ENCODE measurements at regions not wholly inside any gene's neighbourhood (a gene's known extent, or its start where the extent isn't known, plus 50 kb on each side); places are given as distances from the start of the nearest gene placed in this dataset.

DNA sequence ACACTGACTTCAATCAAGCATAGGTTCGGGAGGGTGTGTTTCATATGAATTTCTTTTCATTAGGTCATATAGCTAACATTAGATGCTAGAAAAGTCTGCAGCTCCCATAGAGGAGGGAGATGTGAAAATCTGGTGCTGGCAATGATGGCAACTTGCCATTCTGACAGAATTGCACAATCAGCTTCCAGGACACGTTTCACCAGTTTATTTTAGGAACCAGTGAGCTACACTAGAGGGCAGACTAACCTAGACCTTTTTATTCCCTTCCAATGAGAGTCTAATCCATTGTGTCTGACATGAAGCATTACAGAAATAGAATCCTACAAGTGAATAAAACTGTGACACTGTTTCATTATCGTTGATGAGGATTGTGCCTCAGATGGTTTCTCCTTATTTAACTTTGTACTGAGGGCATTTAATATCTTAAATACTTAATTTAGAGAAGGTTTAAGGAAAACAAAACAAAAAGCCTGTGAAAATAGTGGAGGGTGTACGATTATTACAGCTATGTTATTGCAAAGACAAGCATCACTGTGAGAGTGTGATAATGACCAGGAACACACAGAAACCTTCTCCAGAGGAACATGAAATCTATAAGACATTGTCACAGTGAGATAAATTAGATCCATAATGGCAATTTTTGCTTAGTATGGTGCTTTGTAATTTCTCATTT is 363.3 kb upstream of the RPS23 start:
- TF ChIP-seq POLR2AphosphoS5 (IDR thresholded peaks at IDR 0.05; ENCODE audit: low read depth) (no peak), SPI1 (IDR thresholded peaks at IDR 0.05; ENCODE audit: borderline replicate concordance, low read depth) (no peak), GABPA (IDR thresholded peaks at IDR 0.05; ENCODE audit: low read depth) (no peak)
- TF ChIP-seq, protein P1, sequence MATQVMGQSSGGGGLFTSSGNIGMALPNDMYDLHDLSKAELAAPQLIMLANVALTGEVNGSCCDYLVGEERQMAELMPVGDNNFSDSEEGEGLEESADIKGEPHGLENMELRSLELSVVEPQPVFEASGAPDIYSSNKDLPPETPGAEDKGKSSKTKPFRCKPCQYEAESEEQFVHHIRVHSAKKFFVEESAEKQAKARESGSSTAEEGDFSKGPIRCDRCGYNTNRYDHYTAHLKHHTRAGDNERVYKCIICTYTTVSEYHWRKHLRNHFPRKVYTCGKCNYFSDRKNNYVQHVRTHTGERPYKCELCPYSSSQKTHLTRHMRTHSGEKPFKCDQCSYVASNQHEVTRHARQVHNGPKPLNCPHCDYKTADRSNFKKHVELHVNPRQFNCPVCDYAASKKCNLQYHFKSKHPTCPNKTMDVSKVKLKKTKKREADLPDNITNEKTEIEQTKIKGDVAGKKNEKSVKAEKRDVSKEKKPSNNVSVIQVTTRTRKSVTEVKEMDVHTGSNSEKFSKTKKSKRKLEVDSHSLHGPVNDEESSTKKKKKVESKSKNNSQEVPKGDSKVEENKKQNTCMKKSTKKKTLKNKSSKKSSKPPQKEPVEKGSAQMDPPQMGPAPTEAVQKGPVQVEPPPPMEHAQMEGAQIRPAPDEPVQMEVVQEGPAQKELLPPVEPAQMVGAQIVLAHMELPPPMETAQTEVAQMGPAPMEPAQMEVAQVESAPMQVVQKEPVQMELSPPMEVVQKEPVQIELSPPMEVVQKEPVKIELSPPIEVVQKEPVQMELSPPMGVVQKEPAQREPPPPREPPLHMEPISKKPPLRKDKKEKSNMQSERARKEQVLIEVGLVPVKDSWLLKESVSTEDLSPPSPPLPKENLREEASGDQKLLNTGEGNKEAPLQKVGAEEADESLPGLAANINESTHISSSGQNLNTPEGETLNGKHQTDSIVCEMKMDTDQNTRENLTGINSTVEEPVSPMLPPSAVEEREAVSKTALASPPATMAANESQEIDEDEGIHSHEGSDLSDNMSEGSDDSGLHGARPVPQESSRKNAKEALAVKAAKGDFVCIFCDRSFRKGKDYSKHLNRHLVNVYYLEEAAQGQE (IDR thresholded peaks at IDR 0.05; ENCODE audit: insufficient replicate concordance, low read depth): no peak
- TF ChIP-seq, protein P2, sequence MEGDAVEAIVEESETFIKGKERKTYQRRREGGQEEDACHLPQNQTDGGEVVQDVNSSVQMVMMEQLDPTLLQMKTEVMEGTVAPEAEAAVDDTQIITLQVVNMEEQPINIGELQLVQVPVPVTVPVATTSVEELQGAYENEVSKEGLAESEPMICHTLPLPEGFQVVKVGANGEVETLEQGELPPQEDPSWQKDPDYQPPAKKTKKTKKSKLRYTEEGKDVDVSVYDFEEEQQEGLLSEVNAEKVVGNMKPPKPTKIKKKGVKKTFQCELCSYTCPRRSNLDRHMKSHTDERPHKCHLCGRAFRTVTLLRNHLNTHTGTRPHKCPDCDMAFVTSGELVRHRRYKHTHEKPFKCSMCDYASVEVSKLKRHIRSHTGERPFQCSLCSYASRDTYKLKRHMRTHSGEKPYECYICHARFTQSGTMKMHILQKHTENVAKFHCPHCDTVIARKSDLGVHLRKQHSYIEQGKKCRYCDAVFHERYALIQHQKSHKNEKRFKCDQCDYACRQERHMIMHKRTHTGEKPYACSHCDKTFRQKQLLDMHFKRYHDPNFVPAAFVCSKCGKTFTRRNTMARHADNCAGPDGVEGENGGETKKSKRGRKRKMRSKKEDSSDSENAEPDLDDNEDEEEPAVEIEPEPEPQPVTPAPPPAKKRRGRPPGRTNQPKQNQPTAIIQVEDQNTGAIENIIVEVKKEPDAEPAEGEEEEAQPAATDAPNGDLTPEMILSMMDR (IDR thresholded peaks at IDR 0.05; ENCODE audit: insufficient read depth, low read length): peak; percentile 3
- H3K27ac ChIP-seq (replicated peaks): no peak overlapping the region
- H3K4me3 ChIP-seq (replicated peaks; ENCODE audit: insufficient read depth, low read length): no peak overlapping the region
- peak; percentile 32 to 45 for DNase-seq (ENCODE audit: low read depth in 1 of 2, low spot score in 1 of 2)
- H3K27me3 ChIP-seq (ENCODE audit: insufficient read depth, poor library complexity, severe bottlenecking): no peaks in the 10 kb centered on the region

DNA sequence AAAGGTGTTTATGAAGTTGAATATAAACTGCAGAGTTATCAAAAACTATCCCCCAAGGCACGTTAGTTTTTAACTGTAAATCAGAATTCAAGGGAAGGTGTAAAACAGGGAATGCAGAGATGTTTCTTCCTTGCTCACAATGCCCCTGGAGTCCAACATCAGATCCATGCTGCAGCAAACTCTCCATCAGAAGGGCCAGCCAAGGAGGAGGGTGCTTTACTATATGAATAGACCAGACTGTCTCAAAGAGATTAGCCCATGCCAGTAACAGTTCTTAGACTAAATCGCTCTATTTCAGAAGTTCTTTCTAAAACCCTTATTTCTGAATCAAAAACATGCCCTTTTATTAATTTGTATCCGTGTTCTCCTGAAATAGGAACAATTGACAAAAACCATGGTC is 362.8 kb upstream of the RPS23 start:
- TF ChIP-seq, protein P2 (IDR thresholded peaks at IDR 0.05; ENCODE audit: insufficient read depth, low read length): no peak
- TF ChIP-seq POLR2AphosphoS5 (IDR thresholded peaks at IDR 0.05; ENCODE audit: low read depth) (no peak), GABPA (IDR thresholded peaks at IDR 0.05; ENCODE audit: low read depth) (no peak), SPI1 (IDR thresholded peaks at IDR 0.05; ENCODE audit: borderline replicate concordance, low read depth) (no peak)
- TF ChIP-seq, protein P1 (IDR thresholded peaks at IDR 0.05; ENCODE audit: insufficient replicate concordance, low read depth): no peak
- no peaks in the 10 kb centered on the region for H3K27me3 ChIP-seq (ENCODE audit: insufficient read depth, poor library complexity, severe bottlenecking)
- DNase-seq (ENCODE audit: low read depth in 1 of 2, low spot score in 1 of 2): no peak

DNA sequence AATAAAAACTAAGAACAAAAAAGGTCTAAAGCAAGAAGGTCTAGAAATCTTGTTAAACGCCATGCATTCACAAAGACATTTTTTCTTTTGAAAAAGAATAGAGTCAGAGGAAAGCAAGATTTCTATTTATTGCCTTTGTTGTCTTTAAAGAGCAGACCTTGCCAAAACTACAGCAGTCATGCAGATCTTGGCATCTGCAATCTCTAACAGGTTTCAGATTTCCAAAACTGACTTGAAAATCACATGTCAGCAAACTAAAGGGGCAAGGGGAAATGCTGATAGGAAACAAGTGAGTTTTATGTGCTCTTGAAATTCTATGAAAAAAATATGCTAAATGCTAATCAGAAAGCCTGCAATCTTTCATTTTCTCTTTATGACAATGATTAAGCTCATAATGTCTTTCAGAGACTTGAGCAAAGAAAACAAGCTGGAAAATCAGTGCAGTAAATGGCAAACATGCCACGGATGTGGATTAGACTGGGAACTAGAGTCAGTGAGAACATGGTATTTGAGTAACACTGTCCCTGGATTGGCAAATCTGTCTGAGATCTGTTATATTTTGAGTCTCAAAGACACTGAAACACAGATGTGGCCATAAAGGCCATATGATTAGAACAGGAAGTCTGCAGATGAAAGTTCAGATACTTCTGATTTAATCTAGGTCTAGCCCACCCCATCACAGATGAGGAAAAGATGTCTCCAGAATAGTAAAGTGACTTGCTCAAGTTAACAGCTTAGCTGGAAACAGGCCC is 361.4 kb upstream of the RPS23 start:
- TF ChIP-seq POLR2AphosphoS5 (IDR thresholded peaks at IDR 0.05; ENCODE audit: low read depth) (no peak), GABPA (IDR thresholded peaks at IDR 0.05; ENCODE audit: low read depth) (no peak), SPI1 (IDR thresholded peaks at IDR 0.05; ENCODE audit: borderline replicate concordance, low read depth) (no peak)
- TF ChIP-seq, protein P1 (IDR thresholded peaks at IDR 0.05; ENCODE audit: insufficient replicate concordance, low read depth): no peak
- TF ChIP-seq, protein P2 (IDR thresholded peaks at IDR 0.05; ENCODE audit: insufficient read depth, low read length): no peak
- Histone ChIP-seq H3K4me3 (replicated peaks; ENCODE audit: insufficient read depth, low read length) (no peak overlapping the region), H3K27me3 (ENCODE audit: insufficient read depth, poor library complexity, severe bottlenecking) (no peaks in the 10 kb centered on the region), H3K27ac (replicated peaks) (no peak overlapping the region)
- no peak for DNase-seq (ENCODE audit: low read depth in 1 of 2, low spot score in 1 of 2)

More for the DNA sequence above, 362.8 kb upstream of the RPS23 start:
- Histone ChIP-seq H3K4me3 (replicated peaks; ENCODE audit: insufficient read depth, low read length) (no peak overlapping the region), H3K27ac (replicated peaks) (no peak overlapping the region)

Data from HL-60 (cell line).